ENCODE measurements at regions not wholly inside any gene's neighbourhood (a gene's known extent, or its start where the extent isn't known, plus 50 kb on each side); places are given as distances from the start of the nearest gene placed in this dataset.

DNA sequence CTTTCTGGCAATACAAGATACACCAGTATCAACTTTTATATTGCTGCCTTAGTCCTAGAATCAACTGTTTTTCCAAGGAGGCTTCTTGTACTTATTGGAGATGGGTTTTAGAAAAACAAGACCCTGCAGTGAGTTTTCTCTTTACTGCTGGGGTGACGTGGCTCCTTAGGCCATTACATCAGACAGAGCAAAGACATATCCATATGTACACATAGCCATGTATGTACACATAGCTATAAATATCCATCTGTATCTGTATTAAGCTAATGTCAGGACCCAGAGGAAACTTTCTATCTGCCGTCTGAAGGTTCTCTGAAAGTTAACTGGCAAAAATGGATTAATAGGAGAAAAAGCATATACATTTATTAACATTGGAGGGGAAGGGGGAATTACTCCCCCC is 607.4 kb downstream of the POM121L12 start:
- no peaks in the 10 kb centered on the region for H3K9me2 ChIP-seq (replicated peaks; ENCODE audit: control insufficient read depth, low read length)
- no peaks in the 10 kb centered on the region for H3K9me3 ChIP-seq (ENCODE audit: control insufficient read depth, insufficient read depth, low read length)
- TF ChIP-seq, protein P1, sequence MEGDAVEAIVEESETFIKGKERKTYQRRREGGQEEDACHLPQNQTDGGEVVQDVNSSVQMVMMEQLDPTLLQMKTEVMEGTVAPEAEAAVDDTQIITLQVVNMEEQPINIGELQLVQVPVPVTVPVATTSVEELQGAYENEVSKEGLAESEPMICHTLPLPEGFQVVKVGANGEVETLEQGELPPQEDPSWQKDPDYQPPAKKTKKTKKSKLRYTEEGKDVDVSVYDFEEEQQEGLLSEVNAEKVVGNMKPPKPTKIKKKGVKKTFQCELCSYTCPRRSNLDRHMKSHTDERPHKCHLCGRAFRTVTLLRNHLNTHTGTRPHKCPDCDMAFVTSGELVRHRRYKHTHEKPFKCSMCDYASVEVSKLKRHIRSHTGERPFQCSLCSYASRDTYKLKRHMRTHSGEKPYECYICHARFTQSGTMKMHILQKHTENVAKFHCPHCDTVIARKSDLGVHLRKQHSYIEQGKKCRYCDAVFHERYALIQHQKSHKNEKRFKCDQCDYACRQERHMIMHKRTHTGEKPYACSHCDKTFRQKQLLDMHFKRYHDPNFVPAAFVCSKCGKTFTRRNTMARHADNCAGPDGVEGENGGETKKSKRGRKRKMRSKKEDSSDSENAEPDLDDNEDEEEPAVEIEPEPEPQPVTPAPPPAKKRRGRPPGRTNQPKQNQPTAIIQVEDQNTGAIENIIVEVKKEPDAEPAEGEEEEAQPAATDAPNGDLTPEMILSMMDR (IDR thresholded peaks at IDR 0.05; ENCODE audit: low read depth, low read length, poor library complexity, severe bottlenecking) = no peak
- TF ChIP-seq EZH2phosphoT487 (IDR thresholded peaks at IDR 0.05; ENCODE audit: borderline replicate concordance, low read length) = no peak
- no peaks in the 10 kb centered on the region for H3K79me2 ChIP-seq (ENCODE audit: control insufficient read depth, low read length)
- no peaks in the 10 kb centered on the region for H3K27me3 ChIP-seq (ENCODE audit: control insufficient read depth, low read length)
- no peaks in the 10 kb centered on the region for H3K4me1 ChIP-seq (ENCODE audit: control insufficient read depth, low read length)
- no peak overlapping the region for H3K27ac ChIP-seq (ENCODE audit: low read depth, low read length)
- no peaks in the 10 kb centered on the region for H3F3A ChIP-seq (ENCODE audit: control insufficient read depth, insufficient read depth)
- no peak overlapping the region for H3K4me3 ChIP-seq (ENCODE audit: low read length)
- H4K20me1 ChIP-seq (ENCODE audit: control insufficient read depth, insufficient read depth, low read depth, low read length) = no peaks in the 10 kb centered on the region
- no peak overlapping the region for H3K4me2 ChIP-seq (ENCODE audit: low read length)
- no peaks in the 10 kb centered on the region for H3K36me3 ChIP-seq (ENCODE audit: control insufficient read depth, low read length)

DNA sequence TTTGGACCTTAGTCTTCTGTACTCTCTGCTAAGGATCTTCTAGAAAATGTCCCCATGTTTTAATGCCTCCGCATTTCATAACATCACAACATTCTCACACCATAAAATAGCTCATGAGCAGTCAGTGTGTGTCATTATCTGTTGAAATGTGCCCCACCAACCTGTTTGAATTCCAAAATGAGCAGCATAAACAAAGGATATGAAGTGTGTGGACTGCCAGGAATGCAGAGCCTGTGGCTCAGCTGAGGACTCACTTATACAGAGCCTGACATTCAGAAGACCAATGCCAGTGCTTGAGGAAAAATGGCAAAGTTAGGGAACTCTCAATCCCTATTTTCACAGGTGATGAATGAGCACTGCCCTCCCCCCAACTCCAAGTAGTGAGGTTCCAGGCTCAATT is 621.4 kb downstream of the POM121L12 start:
- Histone ChIP-seq H3K4me1 (ENCODE audit: control insufficient read depth, low read length) (no peaks in the 10 kb centered on the region), H3K36me3 (ENCODE audit: control insufficient read depth, low read length) (no peaks in the 10 kb centered on the region), H3K9me3 (ENCODE audit: control insufficient read depth, insufficient read depth, low read length) (no peaks in the 10 kb centered on the region), H3K4me3 (ENCODE audit: low read length) (no peak overlapping the region), H3F3A (ENCODE audit: control insufficient read depth, insufficient read depth) (no peaks in the 10 kb centered on the region), H3K27me3 (ENCODE audit: control insufficient read depth, low read length) (no peaks in the 10 kb centered on the region), H4K20me1 (ENCODE audit: control insufficient read depth, insufficient read depth, low read depth, low read length) (no peaks in the 10 kb centered on the region), H3K4me2 (ENCODE audit: low read length) (no peak overlapping the region), H3K9me2 (replicated peaks; ENCODE audit: control insufficient read depth, low read length) (no peaks in the 10 kb centered on the region), H3K27ac (ENCODE audit: low read depth, low read length) (no peak overlapping the region), H3K79me2 (ENCODE audit: control insufficient read depth, low read length) (no peaks in the 10 kb centered on the region)
- TF ChIP-seq EZH2phosphoT487 (IDR thresholded peaks at IDR 0.05; ENCODE audit: borderline replicate concordance, low read length) = no peak

DNA sequence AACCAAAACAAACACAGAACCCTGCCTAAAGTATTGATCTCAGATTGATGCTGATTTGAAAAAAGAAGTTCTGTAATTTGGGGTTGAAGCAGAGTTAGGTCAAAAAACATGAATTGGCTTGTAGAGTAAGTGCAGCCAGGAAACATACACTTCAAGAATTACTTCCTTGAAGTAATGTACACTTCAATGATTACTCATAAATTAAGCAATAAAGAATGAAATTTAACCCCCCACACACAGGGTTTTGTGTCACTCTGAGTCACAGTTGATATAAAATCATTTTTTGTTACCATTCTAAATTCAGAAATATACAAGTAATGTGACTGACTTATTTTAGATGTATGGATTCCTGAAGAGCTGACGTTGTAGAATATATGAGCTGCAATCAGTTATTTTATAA is 622.2 kb downstream of the POM121L12 start:
- Histone ChIP-seq H3K4me3 (ENCODE audit: low read length) (no peak overlapping the region), H3K4me2 (ENCODE audit: low read length) (no peak overlapping the region), H3K36me3 (ENCODE audit: control insufficient read depth, low read length) (no peaks in the 10 kb centered on the region), H3K4me1 (ENCODE audit: control insufficient read depth, low read length) (no peaks in the 10 kb centered on the region), H3K27ac (ENCODE audit: low read depth, low read length) (no peak overlapping the region), H3K79me2 (ENCODE audit: control insufficient read depth, low read length) (no peaks in the 10 kb centered on the region), H3K9me2 (replicated peaks; ENCODE audit: control insufficient read depth, low read length) (no peaks in the 10 kb centered on the region), H4K20me1 (ENCODE audit: control insufficient read depth, insufficient read depth, low read depth, low read length) (no peaks in the 10 kb centered on the region), H3K9me3 (ENCODE audit: control insufficient read depth, insufficient read depth, low read length) (no peaks in the 10 kb centered on the region), H3K27me3 (ENCODE audit: control insufficient read depth, low read length) (no peaks in the 10 kb centered on the region), H3F3A (ENCODE audit: control insufficient read depth, insufficient read depth) (no peaks in the 10 kb centered on the region)
- TF ChIP-seq EZH2phosphoT487 (IDR thresholded peaks at IDR 0.05; ENCODE audit: borderline replicate concordance, low read length) = no peak
- TF ChIP-seq, protein P1 (IDR thresholded peaks at IDR 0.05; ENCODE audit: low read depth, low read length, poor library complexity, severe bottlenecking) = no peak

DNA sequence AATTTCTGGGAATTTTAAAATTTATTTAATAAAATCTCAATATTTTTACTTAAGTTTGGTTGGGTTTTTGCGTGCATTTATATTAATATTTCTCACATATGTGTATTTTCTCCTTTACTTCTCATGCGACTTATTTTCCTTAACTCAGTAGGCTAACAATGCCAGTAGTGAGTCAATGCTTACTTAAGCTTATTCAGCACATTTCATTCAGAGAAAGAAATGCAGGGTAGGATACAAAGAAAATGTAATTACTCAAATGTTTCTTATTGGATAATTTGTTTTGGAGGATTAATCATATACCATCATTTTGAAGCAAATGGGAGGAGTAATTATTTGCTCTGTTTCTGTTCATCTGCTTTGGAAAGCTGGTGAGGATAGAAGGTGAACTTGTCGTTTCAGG is 623.5 kb downstream of the POM121L12 start:
- Histone ChIP-seq H3K79me2 (ENCODE audit: control insufficient read depth, low read length) (no peaks in the 10 kb centered on the region), H3K27me3 (ENCODE audit: control insufficient read depth, low read length) (no peaks in the 10 kb centered on the region), H3K9me2 (replicated peaks; ENCODE audit: control insufficient read depth, low read length) (no peaks in the 10 kb centered on the region), H3F3A (ENCODE audit: control insufficient read depth, insufficient read depth) (no peaks in the 10 kb centered on the region), H4K20me1 (ENCODE audit: control insufficient read depth, insufficient read depth, low read depth, low read length) (no peaks in the 10 kb centered on the region), H3K4me1 (ENCODE audit: control insufficient read depth, low read length) (no peaks in the 10 kb centered on the region), H3K36me3 (ENCODE audit: control insufficient read depth, low read length) (no peaks in the 10 kb centered on the region), H3K27ac (ENCODE audit: low read depth, low read length) (no peak overlapping the region), H3K4me2 (ENCODE audit: low read length) (no peak overlapping the region), H3K9me3 (ENCODE audit: control insufficient read depth, insufficient read depth, low read length) (no peaks in the 10 kb centered on the region), H3K4me3 (ENCODE audit: low read length) (no peak overlapping the region)
- TF ChIP-seq EZH2phosphoT487 (IDR thresholded peaks at IDR 0.05; ENCODE audit: borderline replicate concordance, low read length) = no peak
- TF ChIP-seq, protein P1 (IDR thresholded peaks at IDR 0.05; ENCODE audit: low read depth, low read length, poor library complexity, severe bottlenecking) = no peak

Data from DOHH2 (cell line).